ENCODE measurements at regions not wholly inside any gene's neighbourhood (a gene's known extent, or its start where the extent isn't known, plus 50 kb on each side); places are given as distances from the start of the nearest gene placed in this dataset.

DNA sequence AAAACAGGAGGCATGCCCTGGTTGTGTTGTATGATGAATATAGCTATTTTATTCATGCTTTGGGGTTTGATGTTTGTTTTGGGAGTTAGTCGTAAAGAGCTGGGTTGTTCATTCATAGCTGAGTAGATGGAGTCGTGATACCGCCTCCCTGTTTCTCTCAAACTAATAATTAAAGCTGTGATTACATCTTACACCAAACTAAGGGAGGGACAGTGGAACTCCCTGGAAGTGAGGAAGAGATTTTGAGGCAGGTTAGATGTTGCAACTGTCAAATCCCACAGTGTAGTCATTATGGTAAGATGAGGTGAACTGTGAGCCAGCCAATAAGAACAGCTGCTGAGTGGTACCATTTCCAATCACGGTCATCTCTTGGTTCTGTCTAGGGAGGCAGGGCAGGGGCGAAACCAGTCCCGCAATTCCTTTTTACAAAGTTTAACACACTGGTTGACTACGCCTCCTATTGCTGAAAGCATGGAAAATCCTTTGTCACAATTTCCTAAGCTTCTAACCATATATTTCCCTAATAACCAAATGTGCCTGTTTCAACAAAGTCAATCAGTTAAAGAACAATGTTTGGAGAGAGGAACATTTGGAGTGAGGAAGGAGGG is 207.6 kb upstream of the SERP2 start:
- TF ChIP-seq POLR2A (IDR thresholded peaks at IDR 0.05; ENCODE audit: low read depth, low read length) (no peak), POLR2AphosphoS5 (IDR thresholded peaks at IDR 0.05; ENCODE audit: low read depth, low read length) (no peak), TAF1 (IDR thresholded peaks at IDR 0.05; ENCODE audit: borderline replicate concordance, low read depth, low read length) (no peak)

All from GM12892 (cell line).